ENCODE measurements at regions not wholly inside any gene's neighbourhood (a gene's known extent, or its start where the extent isn't known, plus 50 kb on each side); places are given as distances from the start of the nearest gene placed in this dataset.

- Histone ChIP-seq H3K9ac (no peak overlapping the region), H3F3A (ENCODE audit: low read depth) (no peaks in the 10 kb centered on the region), H3K27ac (no peak overlapping the region), H3K27me3 (no peaks in the 10 kb centered on the region), H3K9me3 (ENCODE audit: low read depth) (no peaks in the 10 kb centered on the region), H3K36me3 (no peaks in the 10 kb centered on the region), H3K4me1 (peaks cover 10% of the 10 kb centered on the region), H3K4me2 (no peak overlapping the region), H3K79me2 (ENCODE audit: low read depth) (no peaks in the 10 kb centered on the region), H4K20me1 (ENCODE audit: low read depth) (no peaks in the 10 kb centered on the region), H2AFZ (replicated peaks) (no peak overlapping the region), H3K4me3 (no peak overlapping the region)
- Mint-ChIP-seq H3K27ac (peak overlapping the region; percentile 27), H3K4me3 (no peak overlapping the region), H3K9me3 (no peaks in the 10 kb centered on the region), H3K4me1 (peaks cover 19% of the 10 kb centered on the region), H3K27me3 (ENCODE audit: insufficient read depth, low read depth) (peaks cover 3% of the 10 kb centered on the region), H3K36me3 (no peaks in the 10 kb centered on the region)
- peak; percentile 84 for DNase-seq (ENCODE audit: low spot score)
- TF ChIP-seq EZH2phosphoT487 (IDR thresholded peaks at IDR 0.05) (no peak), EZH2 (IDR thresholded peaks at IDR 0.05) (no peak)
- TF ChIP-seq, protein P1, sequence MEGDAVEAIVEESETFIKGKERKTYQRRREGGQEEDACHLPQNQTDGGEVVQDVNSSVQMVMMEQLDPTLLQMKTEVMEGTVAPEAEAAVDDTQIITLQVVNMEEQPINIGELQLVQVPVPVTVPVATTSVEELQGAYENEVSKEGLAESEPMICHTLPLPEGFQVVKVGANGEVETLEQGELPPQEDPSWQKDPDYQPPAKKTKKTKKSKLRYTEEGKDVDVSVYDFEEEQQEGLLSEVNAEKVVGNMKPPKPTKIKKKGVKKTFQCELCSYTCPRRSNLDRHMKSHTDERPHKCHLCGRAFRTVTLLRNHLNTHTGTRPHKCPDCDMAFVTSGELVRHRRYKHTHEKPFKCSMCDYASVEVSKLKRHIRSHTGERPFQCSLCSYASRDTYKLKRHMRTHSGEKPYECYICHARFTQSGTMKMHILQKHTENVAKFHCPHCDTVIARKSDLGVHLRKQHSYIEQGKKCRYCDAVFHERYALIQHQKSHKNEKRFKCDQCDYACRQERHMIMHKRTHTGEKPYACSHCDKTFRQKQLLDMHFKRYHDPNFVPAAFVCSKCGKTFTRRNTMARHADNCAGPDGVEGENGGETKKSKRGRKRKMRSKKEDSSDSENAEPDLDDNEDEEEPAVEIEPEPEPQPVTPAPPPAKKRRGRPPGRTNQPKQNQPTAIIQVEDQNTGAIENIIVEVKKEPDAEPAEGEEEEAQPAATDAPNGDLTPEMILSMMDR (IDR thresholded peaks at IDR 0.05): peak; percentile 85
Observed at GRCh38 chr13:78137404-78138142, 218.9 kb upstream of the EDNRB start.

DNA sequence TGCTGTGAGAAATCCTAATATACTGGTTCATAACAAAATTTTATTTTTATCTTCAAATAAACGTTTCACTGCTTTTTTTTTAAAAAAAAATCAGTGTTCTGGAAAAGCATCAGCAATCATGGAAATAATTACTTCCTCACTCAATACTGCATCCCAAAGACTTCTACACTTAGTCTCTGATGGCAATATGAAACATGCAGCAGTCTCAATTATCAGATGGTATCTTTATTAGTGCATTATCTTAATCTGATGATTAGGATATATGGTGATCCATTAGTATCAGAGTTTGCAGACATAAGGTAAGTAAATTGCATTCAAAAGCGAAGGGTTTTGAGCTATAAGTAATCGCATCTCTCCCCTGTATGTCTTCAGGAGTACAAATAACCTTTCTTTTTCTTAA is 218.3 kb upstream of the EDNRB start:
- Histone ChIP-seq H3K36me3 (no peaks in the 10 kb centered on the region), H3K4me3 (no peak overlapping the region), H3K79me2 (ENCODE audit: low read depth) (no peaks in the 10 kb centered on the region), H2AFZ (replicated peaks) (no peak overlapping the region), H3K9me3 (ENCODE audit: low read depth) (no peaks in the 10 kb centered on the region), H3K27ac (no peak overlapping the region), H3K9ac (no peak overlapping the region), H3F3A (ENCODE audit: low read depth) (no peaks in the 10 kb centered on the region), H4K20me1 (ENCODE audit: low read depth) (no peaks in the 10 kb centered on the region), H3K27me3 (no peaks in the 10 kb centered on the region), H3K4me1 (peaks cover 10% of the 10 kb centered on the region), H3K4me2 (no peak overlapping the region)
- Mint-ChIP-seq H3K9me3 (no peaks in the 10 kb centered on the region), H3K27ac (no peak overlapping the region), H3K4me3 (no peak overlapping the region), H3K4me1 (peaks cover 19% of the 10 kb centered on the region), H3K27me3 (ENCODE audit: insufficient read depth, low read depth) (peaks cover 3% of the 10 kb centered on the region), H3K36me3 (no peaks in the 10 kb centered on the region)
- TF ChIP-seq, protein P1 (IDR thresholded peaks at IDR 0.05): no peak
- TF ChIP-seq EZH2 (IDR thresholded peaks at IDR 0.05) (no peak), EZH2phosphoT487 (IDR thresholded peaks at IDR 0.05) (no peak)
- no peak for DNase-seq (ENCODE audit: low spot score)

DNA sequence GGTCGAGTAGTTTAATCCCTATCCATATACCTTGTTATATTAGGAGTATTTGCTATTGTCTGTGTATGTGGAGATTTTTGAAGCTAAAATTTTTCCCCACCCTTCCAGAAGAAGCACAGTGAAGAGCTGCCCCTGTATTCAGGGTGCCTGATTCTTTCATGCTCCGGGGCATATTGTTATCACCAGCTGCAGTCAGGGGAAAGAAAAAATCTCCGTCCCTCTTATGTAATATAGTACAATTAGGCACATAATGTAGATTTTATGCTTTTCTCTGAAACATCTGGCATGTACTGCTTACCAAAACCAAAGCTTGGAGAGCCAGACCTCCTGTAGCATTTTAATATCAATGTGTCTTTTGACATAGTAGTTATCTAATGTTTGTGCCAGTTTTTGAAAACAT is 214.9 kb upstream of the EDNRB start:
- Histone ChIP-seq H3K27ac (no peak overlapping the region), H3F3A (ENCODE audit: low read depth) (no peaks in the 10 kb centered on the region), H3K4me1 (peaks cover 27% of the 10 kb centered on the region), H3K36me3 (no peaks in the 10 kb centered on the region), H3K27me3 (no peaks in the 10 kb centered on the region), H3K4me3 (no peak overlapping the region), H2AFZ (replicated peaks) (no peak overlapping the region), H4K20me1 (ENCODE audit: low read depth) (no peaks in the 10 kb centered on the region), H3K4me2 (no peak overlapping the region), H3K79me2 (ENCODE audit: low read depth) (no peaks in the 10 kb centered on the region), H3K9ac (no peak overlapping the region), H3K9me3 (ENCODE audit: low read depth) (no peaks in the 10 kb centered on the region)
- TF ChIP-seq, protein P1 (IDR thresholded peaks at IDR 0.05): no peak
- DNase-seq (ENCODE audit: low spot score): no peak
- Mint-ChIP-seq H3K9me3 (no peaks in the 10 kb centered on the region), H3K36me3 (no peaks in the 10 kb centered on the region), H3K27ac (no peak overlapping the region), H3K4me3 (no peak overlapping the region), H3K4me1 (peaks cover 26% of the 10 kb centered on the region), H3K27me3 (ENCODE audit: insufficient read depth, low read depth) (no peaks in the 10 kb centered on the region)

Measured in neural progenitor cell (in vitro differentiated cells).